ENCODE measurements at regions not wholly inside any gene's neighbourhood (a gene's known extent, or its start where the extent isn't known, plus 50 kb on each side); places are given as distances from the start of the nearest gene placed in this dataset.
"Not testable (repeated sequence)": the region's sequence is repeated elsewhere in the genome, so short reads cannot be mapped to it uniquely, and the experiment has no call there.

DNA sequence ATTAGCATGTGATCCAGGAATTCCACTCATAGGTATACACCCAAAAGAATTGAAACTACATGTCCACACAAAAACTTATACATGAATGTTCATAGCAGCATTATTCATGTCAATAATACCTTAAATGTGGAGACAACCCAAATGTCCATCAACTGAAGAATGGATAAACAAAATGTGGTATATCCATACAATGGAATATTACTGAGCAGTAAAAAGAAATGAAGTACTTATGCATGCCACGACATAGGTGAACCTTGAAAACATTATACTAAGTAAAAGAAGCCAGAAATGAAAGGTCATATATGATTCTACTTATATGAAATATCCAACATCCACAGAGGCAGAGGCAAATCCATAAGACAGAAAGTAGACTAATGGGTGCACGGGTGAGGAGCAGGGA, 159.9 kb downstream of the UNC5CL start:
- POLR2A ChIA-PET, result no interaction called here
- H3K4me1 Mint-ChIP-seq, result peaks cover 5% of the 10 kb centered on the region
- ATAC-seq (ENCODE audit: low read depth) (no peak), DNase-seq (no peak)
- peaks cover 9% of the 10 kb centered on the region for H3K27me3 Mint-ChIP-seq
- H3K9me3 Mint-ChIP-seq, result no peaks in the 10 kb centered on the region
- no peak overlapping the region for H3K4me3 Mint-ChIP-seq
- H3K27ac Mint-ChIP-seq, result no peak overlapping the region
- no peaks in the 10 kb centered on the region for H3K36me3 Mint-ChIP-seq

DNA sequence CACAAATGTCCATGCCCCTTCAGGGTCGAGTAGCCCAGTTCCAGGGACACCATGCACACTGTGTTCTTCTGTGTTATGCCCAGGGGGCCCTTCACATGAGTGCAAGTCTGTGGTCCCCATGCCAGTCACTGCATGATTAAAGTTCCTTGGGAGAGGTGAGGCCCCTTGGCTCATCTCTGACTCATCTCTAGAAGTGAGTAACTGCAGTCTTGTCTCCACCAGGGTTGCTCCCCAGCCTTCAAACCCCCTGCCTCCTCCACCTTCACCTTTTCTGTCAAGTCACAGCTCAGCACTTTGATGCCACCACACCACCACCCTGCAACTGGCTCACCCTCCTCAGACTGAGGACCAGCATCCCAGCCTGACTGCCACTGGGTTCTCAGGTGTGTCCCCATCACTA, 161.7 kb downstream of the UNC5CL start:
- DNase-seq, result no peak
- H3K36me3 Mint-ChIP-seq, result no peaks in the 10 kb centered on the region
- H3K27ac Mint-ChIP-seq, result no peak overlapping the region
- POLR2A ChIA-PET, result no interaction called here
- H3K4me3 Mint-ChIP-seq, result no peak overlapping the region
- no peaks in the 10 kb centered on the region for H3K9me3 Mint-ChIP-seq
- ATAC-seq (ENCODE audit: low read depth), result no peak
- peaks cover 12% of the 10 kb centered on the region for H3K27me3 Mint-ChIP-seq
- peaks cover 5% of the 10 kb centered on the region for H3K4me1 Mint-ChIP-seq

GRCh38 chr6:40876336-40876735, 162.7 kb downstream of the UNC5CL start:
- POLR2A ChIA-PET, result no interaction called here
- H3K4me3 Mint-ChIP-seq, result no peak overlapping the region
- H3K4me1 Mint-ChIP-seq, result peaks cover under 1% of the 10 kb centered on the region
- ATAC-seq (ENCODE audit: low read depth), result no peak
- no peak for DNase-seq
- H3K27me3 Mint-ChIP-seq, result peaks cover 12% of the 10 kb centered on the region
- H3K36me3 Mint-ChIP-seq, result no peaks in the 10 kb centered on the region
- H3K9me3 Mint-ChIP-seq, result no peaks in the 10 kb centered on the region
- H3K27ac Mint-ChIP-seq, result no peak overlapping the region

DNA sequence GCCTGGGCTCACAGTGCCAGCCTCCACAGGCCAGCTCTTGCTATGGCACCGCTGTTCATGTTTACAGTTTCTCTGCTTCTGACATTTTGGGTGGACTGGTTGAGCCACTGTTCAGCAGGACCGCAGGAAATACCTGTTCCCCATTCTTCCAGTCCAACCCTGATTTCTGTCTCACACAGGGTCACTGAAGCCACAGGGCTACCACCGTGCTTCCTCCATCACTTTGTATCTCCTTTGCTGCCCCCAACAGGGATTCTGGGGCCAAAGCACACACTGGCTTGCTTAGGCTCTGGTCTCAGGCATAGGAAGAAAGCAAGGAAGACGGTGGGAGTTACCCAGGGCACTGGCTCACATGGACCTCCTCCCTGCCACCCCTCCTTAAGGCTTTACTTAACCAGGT, 164.5 kb downstream of the UNC5CL start:
- Mint-ChIP-seq H3K9me3 (no peaks in the 10 kb centered on the region), H3K36me3 (no peaks in the 10 kb centered on the region), H3K4me3 (no peak overlapping the region), H3K27ac (no peak overlapping the region), H3K27me3 (peaks cover 12% of the 10 kb centered on the region), H3K4me1 (no peaks in the 10 kb centered on the region)
- no peak for DNase-seq
- ATAC-seq (ENCODE audit: low read depth), result no peak
- POLR2A ChIA-PET, result no interaction called here

DNA sequence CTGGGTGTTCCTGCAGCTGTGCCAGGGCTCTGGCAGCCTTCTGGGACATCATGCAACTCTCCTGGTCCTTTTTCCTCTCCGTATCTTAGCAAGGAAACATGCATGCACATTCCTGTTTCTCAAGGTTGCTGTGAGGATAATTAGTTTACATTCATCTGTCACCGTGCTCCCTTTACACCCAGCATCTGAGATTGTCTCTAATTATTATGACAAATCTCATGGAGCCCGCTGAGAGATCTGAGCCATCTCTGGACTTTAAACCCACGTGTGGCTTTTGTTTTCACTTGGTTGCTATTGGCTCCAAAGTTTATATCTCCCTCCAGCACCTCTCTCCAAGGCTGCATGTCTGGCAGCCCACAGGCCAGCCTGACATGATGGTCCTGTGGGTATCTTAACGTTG, 167.6 kb downstream of the UNC5CL start:
- peaks cover 9% of the 10 kb centered on the region for H3K27me3 Mint-ChIP-seq
- POLR2A ChIA-PET, result no interaction called here
- no peaks in the 10 kb centered on the region for H3K36me3 Mint-ChIP-seq
- H3K27ac Mint-ChIP-seq, result no peak overlapping the region
- ATAC-seq (ENCODE audit: low read depth), result no peak
- no peak overlapping the region for H3K4me3 Mint-ChIP-seq
- H3K9me3 Mint-ChIP-seq, result no peaks in the 10 kb centered on the region
- no peaks in the 10 kb centered on the region for H3K4me1 Mint-ChIP-seq
- DNase-seq, result no peak

- DNase-seq; H3K36me3 Mint-ChIP-seq; ATAC-seq (ENCODE audit: low read depth); H3K9me3 Mint-ChIP-seq; H3K4me3 Mint-ChIP-seq; H3K4me1 Mint-ChIP-seq; H3K27me3 Mint-ChIP-seq; POLR2A ChIA-PET; H3K27ac Mint-ChIP-seq: not testable (repeated sequence)
These were observed 170.7 kb downstream of the UNC5CL start for GRCh38 chr6:40868089-40868865.

DNA sequence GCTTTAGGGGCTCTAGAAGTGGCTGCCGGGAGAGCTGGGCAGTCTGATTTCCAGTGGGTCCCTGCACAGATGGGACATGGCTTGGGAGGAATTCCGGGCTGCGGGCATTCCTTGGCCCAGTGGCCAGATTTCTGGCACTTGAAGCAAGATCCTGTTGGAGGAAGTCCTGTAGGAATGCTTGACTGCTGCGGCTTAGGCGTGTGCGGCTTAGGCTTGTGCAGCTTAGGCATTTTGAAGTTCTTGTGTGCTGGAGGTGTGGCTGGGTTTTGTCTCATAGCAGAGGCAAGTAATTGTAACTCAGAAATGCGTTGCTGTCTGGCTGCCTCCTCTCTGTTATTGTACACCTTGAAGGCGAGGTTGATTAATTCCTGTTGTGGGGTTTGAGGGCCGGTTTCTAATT, 171.5 kb downstream of the UNC5CL start:
- H3K36me3 Mint-ChIP-seq; ATAC-seq (ENCODE audit: low read depth); H3K4me3 Mint-ChIP-seq; H3K4me1 Mint-ChIP-seq; H3K27ac Mint-ChIP-seq; DNase-seq; H3K9me3 Mint-ChIP-seq; H3K27me3 Mint-ChIP-seq: not testable (repeated sequence)
- POLR2A ChIA-PET, result interaction anchor here (0.6 kb wide), 1 partner anchor 1593 kb away, joined by 3 read pairs; no protein-coding TSS in a partner anchor

GRCh38 chr6:40865259-40865658, 173.8 kb downstream of the UNC5CL start:
- H3K27me3 Mint-ChIP-seq; H3K27ac Mint-ChIP-seq; H3K4me1 Mint-ChIP-seq; POLR2A ChIA-PET; H3K9me3 Mint-ChIP-seq; ATAC-seq (ENCODE audit: low read depth); DNase-seq; H3K36me3 Mint-ChIP-seq; H3K4me3 Mint-ChIP-seq: not testable (repeated sequence)

DNA sequence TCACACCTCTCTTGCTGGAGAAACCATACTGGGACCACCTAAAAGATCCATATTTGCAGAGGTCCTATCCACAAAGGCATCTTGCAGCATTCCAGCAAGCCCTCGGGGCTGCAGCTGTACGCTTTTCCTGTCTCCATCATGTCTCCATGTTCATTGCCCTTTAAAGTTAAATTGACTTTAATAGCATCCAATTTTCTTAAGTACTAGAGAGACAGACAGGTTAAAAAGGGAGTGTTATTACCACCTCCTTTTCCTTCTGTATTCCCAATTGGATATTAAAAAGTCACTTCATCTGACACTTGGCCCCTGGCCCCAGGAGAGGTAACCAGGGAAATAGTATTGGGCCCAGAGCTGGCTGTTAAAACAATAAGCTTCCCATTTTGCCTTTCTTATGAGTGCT, 178.6 kb downstream of the UNC5CL start:
- Mint-ChIP-seq H3K4me3 (no peak overlapping the region), H3K9me3 (peaks cover 1% of the 10 kb centered on the region), H3K4me1 (no peaks in the 10 kb centered on the region), H3K27ac (no peak overlapping the region), H3K36me3 (no peaks in the 10 kb centered on the region), H3K27me3 (peaks cover 3% of the 10 kb centered on the region)
- DNase-seq (no peak), ATAC-seq (ENCODE audit: low read depth) (no peak)
- POLR2A ChIA-PET, result no interaction called here

DNA sequence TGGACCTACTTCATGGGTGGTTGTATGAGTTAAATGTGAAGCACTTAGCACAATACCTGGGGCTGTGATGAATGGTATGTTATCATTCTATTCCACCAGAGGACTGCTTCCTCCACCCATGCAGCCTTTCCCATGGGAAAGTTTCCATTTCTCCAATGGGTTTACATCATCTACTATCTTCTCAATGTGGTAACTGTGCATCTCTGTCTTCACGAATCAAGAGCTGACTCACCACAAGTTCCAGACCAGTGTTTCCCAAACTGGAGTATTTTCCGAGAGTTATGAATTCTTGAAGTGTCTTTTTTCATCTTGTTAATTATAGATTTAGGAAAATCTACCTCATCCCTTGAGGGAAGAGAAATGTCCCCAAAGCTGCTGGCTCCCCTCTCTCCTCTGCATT, 182.8 kb downstream of the UNC5CL start:
- Mint-ChIP-seq H3K27me3 (peaks cover 3% of the 10 kb centered on the region), H3K4me3 (no peak overlapping the region), H3K4me1 (peaks cover 6% of the 10 kb centered on the region), H3K27ac (no peak overlapping the region), H3K9me3 (peaks cover 1% of the 10 kb centered on the region), H3K36me3 (peaks cover 1% of the 10 kb centered on the region)
- DNase-seq, result no peak
- POLR2A ChIA-PET, result no interaction called here
- no peak for ATAC-seq (ENCODE audit: low read depth)

DNA sequence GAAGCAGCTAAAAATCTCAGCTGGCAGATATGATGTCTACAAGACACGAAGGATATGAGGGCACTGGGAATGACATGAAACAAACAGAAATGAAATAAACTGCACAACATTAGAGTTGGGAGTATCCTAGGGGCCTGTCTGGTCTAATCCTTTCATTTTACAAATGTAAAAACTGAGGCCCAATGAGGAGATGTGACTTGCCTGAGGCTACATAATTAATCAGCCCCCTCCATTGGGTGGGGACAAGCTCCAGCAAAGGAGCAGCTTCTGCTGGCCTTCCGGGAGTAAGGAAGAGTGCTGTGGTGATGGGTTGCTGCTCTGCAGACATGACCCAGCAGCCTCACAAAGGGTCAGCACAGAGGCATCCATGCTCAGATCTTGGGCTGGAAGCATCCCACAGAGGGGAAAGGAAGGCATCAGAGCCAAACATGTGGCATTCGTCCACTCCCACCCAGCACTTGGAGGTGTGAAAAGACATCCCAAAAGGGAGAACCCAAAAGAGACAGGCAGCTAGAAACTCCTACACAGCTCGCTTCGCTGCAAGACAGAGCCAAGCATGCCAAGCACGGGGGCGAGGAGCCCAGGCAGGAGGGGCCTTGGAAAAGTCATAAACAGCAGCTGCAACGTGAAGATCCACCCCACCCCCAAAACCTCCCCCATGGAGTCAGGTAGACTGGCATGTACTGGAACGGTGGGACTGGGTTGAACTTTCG, 183.7 kb downstream of the UNC5CL start:
- ATAC-seq (ENCODE audit: low read depth) (no peak), DNase-seq (no peak)
- POLR2A ChIA-PET, result no interaction called here
- peaks cover 1% of the 10 kb centered on the region for H3K9me3 Mint-ChIP-seq
- H3K4me3 Mint-ChIP-seq, result no peak overlapping the region
- peaks cover 2% of the 10 kb centered on the region for H3K27me3 Mint-ChIP-seq
- peaks cover 1% of the 10 kb centered on the region for H3K36me3 Mint-ChIP-seq
- no peak overlapping the region for H3K27ac Mint-ChIP-seq
- H3K4me1 Mint-ChIP-seq, result peaks cover 6% of the 10 kb centered on the region

- no peak for DNase-seq
These were observed 184.4 kb downstream of the UNC5CL start for GRCh38 chr6:40854592-40854991.

GRCh38 chr6:40852779-40853373, 186.1 kb downstream of the UNC5CL start:
- POLR2A ChIA-PET, result interaction anchor here (0.7 kb wide), 1 partner anchor 182 kb away, joined by 5 read pairs; no protein-coding TSS in a partner anchor
- H3K4me3 Mint-ChIP-seq, result no peak overlapping the region
- peaks cover 1% of the 10 kb centered on the region for H3K36me3 Mint-ChIP-seq
- peaks cover 6% of the 10 kb centered on the region for H3K4me1 Mint-ChIP-seq
- no peaks in the 10 kb centered on the region for H3K27me3 Mint-ChIP-seq
- no peak for DNase-seq
- H3K9me3 Mint-ChIP-seq, result no peaks in the 10 kb centered on the region
- H3K27ac Mint-ChIP-seq, result peak overlapping the region; percentile 40
- ATAC-seq (ENCODE audit: low read depth), result peak; percentile 39

More at GRCh38 chr6:40854592-40854991, 184.4 kb downstream of the UNC5CL start:
- H3K9me3 Mint-ChIP-seq, result peaks cover 1% of the 10 kb centered on the region
- H3K4me3 Mint-ChIP-seq, result no peak overlapping the region
- no peaks in the 10 kb centered on the region for H3K27me3 Mint-ChIP-seq
- H3K27ac Mint-ChIP-seq, result no peak overlapping the region
- ATAC-seq (ENCODE audit: low read depth), result no peak
- peaks cover 6% of the 10 kb centered on the region for H3K4me1 Mint-ChIP-seq
- H3K36me3 Mint-ChIP-seq, result peaks cover 1% of the 10 kb centered on the region
- POLR2A ChIA-PET, result no interaction called here

- Mint-ChIP-seq H3K27ac (no peak overlapping the region), H3K27me3 (peaks cover 4% of the 10 kb centered on the region), H3K9me3 (no peaks in the 10 kb centered on the region), H3K4me1 (peaks cover 6% of the 10 kb centered on the region), H3K4me3 (no peak overlapping the region), H3K36me3 (peaks cover 1% of the 10 kb centered on the region)
- POLR2A ChIA-PET, result no interaction called here
- DNase-seq (no peak), ATAC-seq (ENCODE audit: low read depth) (no peak)
These were observed 189.5 kb downstream of the UNC5CL start for GRCh38 chr6:40849546-40849945.
